DMS 273 treated with DMSO at 0.1 percent for 48 hours (cell line): ENCODE measurements at regions not wholly inside any gene's neighbourhood (a gene's known extent, or its start where the extent isn't known, plus 50 kb on each side); places are given as distances from the start of the nearest gene placed in this dataset.
A peak's percentile ranks its signal among the peaks of the same experiment; 100 is the strongest.
"Not testable (repeated sequence)": the region's sequence is repeated elsewhere in the genome, so short reads cannot be mapped to it uniquely, and the experiment has no call there.

Source experiments
- DNase-seq: peaks from one replicate; lab custom pipeline; 2025; lab: John Stamatoyannopoulos, UW

DNA sequence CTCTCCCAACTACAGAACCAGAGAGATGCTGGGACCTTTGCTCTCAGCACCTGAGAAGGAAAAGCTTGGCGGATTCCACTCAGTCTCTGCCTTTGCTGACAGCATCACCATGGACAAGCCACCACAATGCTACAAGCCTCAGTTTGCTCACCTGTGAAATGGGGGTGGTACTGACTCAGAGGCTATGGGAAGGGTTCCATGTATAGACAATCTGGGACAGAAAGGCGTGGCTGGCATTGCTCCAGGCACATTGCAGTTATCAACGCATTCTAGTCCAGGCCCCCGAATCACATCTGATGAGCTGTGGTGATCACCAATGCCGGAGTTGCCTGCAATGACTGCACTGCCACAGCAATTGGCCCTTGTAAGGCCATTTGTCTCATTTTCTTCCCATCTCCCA, 72.6 kb downstream of the ISX start:
- DNase-seq = no peak

DNA sequence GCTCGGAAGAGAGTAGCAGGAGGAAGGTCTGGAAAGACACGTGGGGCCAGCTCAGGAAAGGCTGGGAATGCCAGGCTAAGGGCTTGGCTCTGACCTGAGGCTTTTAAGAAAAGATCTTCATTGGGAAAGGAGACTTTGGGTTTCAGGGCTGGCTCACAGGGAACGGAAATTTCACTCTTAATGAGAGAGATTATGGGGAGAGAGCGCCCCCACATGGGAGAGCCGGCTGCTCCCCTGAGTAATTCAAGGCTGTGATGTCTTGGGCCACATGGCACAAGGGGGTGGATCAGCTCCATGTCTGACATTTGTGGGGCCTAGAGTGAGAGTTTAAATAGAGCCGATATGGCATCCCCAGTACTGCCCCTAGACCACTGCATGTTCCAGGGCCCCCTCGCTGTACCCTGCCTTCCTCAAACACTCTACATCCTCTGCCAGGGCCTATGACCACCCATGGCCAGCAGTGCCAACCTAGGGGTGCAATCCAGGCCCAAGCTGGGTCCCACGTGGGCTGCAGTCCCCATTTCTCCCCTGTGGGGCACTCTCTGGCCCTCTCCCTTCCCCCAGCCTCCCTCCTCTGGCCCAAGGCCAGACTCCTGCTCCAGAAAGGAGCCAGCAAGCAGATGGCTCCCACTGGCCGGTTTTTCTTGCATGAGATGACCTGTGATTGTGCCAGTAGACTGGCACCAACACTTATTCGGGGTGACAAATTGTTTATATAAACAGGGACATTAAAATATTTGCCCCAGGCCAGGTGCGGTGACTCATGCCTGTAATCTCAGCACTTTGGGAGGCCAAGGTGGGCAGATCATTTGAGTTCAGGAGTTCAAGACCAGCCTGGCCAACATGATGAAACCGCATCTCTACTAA, 75.2 kb downstream of the ISX start:
- peak; percentile 58 for DNase-seq

DNA sequence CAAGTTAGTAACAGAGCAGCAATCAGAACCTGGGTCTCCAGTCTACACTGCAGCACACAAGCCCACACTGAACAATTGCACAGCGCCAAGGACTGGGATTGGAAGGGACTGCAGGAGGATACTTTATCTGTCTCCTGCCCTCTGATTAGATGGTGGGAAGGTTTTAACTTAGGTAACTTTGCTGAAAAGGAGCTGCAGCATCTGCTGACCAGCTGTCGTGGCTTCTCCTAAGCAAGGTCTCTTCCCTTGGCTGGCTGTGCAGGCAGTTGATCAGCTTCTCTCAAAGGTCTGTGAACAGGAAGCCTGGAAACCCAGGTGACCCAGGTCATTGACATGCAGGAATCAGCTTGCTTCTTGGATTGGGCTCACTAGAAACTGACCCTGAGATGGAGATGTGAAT, 82.4 kb downstream of the ISX start:
- DNase-seq = no peak

DNA sequence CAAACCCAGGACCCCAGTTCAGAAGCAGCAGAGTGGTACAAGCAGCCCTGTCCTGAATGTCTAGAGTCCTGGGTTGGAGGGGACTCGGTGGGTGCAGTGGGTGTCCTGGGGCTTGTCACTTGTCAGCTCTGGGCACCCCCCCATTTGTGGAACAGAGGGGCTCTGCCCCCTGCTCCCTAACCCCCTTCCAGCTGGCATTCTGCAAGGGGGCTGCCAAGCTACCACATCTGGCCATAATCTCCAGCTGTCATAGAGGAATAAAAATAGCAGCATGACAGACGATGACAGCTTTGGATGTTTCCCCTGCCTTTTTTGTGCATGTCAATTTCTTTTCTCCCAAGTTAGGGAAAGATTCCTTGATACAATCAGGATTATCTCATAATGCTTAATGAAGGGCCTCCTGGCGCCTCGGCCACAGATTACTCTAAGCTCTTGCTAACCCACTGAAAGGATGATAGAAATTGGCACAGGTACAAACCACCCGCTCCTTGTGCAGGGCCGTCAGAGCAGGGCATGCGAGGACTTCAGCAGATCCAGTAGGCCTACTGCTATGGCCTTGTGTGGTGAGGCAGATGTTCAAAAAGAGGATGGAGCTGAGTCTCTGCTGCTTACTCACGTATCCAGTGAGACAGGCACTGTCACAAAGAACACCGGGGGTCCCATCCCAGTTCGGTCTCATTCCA, 83.0 kb downstream of the ISX start:
- peak; percentile 27 for DNase-seq

DNA sequence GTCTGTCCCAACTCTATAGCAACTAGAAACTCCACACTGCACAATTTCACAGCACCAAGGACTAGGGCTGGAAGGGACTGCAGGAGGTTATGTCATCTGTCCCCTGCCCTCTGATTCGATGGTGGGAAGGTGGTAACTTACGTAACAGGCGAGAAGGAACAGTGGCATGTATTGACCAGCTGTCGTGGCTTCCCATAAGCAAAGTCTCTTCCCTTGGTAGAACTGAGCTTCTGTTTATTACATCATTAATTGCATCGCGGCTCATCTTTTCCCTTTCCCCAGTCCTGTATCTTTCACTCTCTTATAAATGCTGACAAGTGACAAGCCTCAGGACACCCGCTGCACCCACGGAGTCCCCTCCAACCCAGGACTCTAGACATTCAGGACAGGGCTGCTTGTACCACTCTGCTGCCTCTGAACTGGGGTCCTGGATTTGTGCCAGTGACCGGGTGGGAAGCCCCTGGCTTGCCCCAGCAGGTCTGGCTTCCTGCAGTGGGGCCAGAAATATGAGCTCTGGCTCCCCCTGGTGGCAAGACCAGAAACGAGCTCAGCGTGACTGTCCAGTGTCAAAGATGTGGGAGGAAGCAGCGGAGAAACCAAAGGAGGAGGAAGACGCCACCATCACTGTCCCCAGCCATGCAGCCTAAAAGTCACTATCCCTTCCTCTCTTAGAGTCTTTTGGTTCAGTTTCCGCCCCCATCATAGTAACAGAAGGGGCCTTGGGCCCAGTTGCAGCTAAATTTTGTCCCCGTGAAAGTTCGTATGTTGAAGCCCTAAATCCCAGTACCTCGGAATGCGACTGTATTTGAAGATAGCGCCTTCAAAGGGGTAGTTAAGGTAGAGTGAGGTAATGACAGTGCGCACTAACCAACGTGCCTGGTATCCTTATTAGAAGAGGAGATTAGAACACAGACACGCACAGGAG, 84.5 kb downstream of the ISX start:
- no peak for DNase-seq

DNA sequence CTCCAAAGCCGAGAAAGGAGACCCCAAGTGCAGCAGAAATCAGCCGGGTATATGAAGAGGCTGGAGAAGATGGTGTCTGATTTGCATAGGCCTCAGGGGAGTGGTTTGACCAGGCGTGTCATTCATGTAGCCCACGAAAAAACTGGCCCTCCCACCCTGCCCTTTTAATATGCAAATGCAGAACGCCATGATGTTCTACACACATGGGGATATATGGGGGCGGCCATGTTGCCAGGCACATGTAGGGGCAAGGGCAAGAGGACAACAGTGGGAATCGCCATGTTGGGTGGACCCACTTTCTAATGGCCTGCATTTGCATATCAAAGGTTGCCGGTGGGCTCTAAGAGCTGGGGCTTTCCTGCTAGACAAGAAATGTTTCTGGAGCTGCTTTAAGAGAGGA, 86.4 kb downstream of the ISX start:
- DNase-seq = no peak

DNA sequence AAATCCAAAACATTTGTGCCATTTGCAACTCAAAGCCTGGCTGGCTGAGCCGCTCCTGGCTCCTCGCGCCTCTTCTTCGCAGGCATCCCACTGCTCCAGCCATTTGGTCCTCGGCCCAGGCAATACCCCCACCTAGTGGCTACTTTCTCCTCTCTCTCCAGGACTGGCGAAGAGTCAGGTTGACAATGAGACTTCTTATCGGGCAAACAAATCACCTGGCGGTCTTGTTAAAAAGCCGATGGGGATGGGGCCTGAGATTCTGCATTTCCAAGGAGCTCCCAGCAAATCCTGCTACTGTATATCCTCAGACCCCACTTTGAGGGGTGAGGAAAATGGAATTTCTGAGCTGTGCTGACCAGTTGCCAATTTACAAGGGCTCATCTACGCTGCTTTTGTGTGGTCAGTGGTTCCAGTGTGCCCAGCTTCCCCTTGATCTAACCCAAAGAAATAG, 89.0 kb downstream of the ISX start:
- DNase-seq = peak; percentile 13

DNA sequence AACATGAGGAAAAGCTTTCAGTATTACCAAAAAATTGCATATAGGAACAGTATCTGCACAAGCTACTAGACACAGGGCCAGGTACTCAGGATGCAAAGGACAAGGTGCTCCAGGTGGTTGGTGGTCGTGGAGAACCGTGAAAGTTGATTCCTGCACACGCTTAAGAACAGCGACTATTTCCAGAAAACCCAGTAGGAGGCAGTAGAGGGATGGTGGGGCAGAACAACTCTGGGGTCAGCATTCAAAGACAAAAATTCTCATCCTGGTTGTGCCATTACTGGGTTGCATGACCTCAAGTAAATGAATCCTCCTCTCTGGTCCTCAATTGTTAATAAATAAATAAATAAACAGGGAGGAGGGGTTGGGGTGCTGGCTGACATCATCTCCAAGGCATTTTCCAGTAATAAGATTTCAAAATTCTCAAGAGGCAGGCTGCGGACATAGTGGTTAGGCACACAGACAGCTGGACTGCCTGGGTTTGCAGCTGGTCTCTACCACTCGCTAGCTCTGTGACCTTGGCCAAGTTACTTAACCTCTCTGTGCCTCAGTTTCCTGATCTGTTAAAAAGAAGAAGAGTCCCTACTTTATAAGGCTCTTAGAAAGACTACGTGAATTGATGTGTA, 89.6 kb downstream of the ISX start:
- no peak for DNase-seq

DNA sequence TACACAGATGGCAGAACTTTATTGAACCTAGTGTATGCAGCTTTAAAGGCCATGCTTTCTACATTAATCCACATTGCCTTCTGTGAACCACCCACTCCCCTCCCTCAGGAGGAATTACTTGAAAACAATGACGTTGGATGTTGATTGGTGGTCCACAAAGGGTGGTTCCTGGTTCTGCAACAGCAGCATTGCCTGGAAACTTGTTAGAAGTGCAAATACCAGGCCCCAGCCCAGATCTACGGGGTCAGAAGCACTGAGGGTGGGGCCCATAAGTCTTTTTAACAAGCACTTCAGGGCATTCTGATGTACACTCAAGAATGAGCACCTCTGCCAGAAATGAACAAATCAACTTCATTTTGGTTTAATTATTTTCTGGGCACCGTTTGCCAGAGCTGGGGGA, 91.0 kb downstream of the ISX start:
- DNase-seq = no peak

DNA sequence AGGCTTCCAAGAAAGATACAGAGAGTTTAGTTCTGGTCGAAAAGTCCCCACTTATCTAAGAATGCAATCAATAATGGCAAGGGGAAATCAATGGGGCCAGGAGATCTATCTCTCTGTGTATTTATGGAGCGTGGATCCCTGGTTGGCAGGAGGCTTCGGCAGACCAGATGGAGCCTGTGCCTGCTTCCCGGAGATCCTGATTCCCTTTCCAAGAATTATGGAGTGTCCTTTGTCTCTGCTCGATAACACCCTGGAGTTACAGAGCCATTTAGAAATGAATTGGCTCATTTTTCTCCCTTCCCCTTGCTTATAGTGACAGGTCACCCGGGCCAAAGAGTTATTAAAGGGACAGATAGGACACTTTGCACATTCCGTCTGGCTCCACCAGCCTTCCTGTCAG, 92.4 kb downstream of the ISX start:
- DNase-seq = no peak

DNA sequence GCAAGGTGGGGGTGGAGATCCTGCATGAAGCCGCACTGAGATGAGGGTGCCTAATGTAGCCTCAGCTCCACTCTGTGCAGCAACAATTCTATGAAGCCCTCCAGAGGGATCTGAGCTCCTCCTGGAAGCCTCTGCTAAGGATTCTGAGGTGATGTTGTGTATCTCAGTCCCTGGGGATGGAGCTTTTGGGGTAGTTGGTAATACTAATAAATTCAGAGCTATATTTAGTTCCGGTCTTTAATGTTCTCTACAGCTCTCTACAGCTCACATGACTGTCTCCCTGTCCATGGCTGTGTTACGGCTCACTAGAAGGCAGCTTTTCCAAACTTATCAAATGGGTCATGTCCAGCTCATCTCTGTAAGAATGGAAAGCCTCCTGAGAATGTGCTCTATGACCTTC, 93.4 kb downstream of the ISX start:
- DNase-seq = no peak

DNA sequence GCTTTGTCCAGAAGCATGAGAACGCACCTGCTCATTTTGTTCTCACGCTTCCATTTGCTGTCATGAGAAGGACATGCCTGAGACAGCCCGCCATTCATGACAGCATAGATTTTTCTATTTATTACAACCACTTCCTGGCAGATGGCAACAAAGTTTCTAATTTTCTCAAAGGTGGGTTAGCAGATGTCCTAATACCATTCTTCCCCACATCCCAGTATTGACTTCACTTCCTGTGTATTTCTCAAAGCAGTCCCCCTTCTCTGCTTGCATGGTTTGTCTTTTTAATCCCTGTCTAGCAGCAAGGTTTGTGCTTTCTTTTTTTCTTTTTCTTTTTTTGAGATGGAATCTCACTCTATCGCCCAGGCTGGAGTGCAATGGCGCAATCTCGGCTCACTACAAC, 94.3 kb downstream of the ISX start:
- DNase-seq = no peak

DNA sequence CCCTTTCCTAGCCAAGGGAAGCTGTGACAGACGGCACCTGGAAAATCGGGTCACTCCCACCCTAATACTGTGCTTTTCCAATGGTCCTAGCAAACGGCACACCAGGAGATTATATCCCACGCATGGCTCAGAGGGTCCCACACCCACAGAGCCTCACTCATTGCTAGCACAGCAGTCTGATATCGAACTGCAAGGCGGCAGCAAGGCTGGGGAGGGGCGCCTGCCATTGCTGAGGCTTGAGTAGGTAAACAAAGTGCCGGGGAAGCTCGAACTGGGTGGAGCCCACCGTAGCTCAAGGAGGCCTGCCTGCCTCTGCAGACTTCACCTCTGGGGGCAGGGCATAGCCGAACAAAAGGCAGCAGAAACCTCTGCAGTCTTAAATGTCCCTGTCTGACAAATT, 91.4 kb upstream of the HMGXB4 start:
- DNase-seq = not testable (repeated sequence)

DNA sequence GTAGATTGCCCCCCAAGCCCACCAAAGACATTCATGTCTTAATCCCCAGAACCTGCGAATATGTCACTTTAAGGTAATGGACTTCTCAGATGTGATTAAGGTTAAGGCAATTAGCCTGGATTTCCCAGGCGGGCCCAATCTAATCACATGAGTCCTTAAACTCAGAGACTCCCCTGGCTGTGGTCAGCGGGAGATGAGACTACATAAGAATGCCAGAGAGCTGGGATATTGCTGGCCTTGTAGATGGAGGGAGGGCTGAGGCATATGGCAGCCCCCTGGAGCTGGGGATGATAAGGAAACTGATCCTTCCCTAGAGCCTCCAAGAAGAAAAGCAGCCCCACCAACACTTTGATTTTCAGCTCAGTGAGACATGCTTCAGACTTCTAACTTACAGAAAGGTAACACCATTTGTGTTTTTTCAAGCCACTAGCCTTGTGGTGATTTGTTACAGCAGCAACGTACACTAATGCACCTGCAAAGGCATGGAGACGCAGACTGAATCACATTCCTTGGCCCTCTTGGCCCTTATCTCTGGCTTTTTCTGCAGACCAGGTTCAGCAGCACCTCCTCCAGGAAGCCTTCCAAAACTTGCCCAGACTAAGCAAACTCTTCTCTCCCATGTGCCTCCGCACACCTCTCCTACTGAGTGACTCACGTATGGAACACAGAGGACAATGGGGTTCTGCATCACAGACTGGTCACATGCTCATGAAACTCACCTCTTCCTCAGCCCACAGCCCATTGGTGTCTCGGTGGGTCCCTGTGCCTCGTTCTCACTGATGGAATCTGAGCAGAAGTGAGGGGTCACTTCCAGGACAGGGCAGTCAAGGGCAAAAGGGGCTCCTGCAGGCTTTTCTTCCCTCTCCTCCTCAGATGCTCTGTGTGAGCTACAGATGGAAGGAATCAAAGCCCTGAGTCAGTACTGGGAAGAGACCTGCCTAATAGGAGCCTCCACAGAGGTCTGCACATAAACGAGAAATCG, 86.3 kb upstream of the HMGXB4 start:
- DNase-seq = no peak

DNA sequence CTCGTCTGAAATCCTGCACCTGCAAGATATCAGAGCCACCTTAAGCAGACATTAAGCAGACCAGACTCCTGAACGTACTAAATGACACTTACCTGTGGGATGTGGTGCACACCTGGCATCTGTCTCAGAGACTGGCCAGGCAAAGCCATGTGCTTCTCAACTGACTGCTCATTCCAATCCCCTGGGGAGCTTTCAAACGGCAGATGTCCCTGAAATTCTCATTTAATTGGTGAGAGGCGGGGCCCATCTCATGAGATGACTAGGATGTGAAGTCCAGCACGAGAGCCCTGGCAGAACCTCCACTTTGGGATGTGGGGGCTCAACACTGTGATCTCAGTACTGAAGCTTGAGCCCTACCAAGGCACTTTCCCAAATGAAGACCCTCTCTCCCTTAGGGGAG, 84.9 kb upstream of the HMGXB4 start:
- no peak for DNase-seq

DNA sequence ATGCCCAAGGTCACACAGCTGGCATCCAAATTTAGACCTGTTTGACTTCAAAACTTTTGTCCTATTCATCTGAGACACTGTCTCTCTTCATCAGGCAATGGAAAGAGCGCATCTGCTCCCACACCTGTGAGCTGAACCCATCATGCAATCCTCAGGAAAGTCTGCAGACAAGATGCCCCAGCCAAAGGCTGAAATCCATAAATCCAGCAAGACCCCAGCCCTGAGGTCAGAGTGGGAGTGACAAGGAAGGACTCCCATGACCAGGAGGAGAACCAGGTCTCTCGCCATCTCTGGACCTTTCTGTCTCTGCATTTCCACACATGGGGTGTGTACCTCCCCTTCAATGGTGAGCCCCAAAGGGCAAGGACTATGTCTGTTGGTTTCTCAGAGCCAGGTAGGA, 83.6 kb upstream of the HMGXB4 start:
- DNase-seq = no peak

DNA sequence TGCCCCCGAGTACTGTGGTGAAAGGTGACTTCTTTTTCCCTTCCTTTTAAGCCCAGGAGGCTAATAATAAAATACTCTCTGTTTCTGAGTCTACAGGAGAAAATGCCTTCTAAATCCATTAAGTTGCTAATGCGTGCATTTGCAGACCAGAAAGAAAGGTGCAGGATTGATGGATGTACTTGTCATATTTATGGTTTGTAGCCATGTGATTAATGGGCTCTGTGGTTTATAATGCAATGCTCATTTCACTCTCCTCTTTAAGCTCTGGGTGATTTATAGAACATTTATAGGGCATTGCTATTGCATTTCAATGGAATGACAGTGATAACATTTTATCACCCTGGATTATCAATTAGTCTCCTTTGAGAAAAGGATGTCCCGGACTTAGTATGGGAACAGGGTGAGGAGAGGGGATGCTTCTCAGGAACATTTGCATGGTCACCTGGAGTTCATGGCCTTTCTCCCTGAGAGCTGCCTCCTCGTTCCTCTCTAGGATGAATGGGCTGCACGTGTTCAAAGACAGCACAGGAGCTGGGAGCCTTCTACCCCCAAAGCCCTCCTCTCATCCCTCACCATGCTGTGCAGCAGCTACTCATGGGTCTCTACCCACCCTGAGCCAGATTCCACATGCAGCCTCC, 82.8 kb upstream of the HMGXB4 start:
- no peak for DNase-seq

DNA sequence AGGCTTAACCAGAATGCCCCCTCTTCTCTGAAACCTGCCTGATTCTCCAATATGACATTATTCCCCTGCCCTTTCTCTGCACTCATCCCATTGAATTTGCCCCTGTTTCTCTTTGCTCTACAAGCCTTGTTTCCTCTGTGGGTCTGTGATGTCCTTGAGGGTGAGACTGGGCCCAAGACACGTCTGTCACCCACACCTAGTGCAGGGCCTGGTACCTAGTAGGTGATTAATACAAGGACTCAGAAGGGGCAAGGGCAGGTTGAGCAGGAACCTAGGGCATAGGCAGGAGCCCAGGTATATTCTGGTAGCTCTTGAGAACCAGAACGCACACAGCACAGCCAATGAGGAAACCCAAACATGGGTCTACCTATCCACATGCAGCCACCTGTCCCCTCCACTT, 81.9 kb upstream of the HMGXB4 start:
- no peak for DNase-seq

DNA sequence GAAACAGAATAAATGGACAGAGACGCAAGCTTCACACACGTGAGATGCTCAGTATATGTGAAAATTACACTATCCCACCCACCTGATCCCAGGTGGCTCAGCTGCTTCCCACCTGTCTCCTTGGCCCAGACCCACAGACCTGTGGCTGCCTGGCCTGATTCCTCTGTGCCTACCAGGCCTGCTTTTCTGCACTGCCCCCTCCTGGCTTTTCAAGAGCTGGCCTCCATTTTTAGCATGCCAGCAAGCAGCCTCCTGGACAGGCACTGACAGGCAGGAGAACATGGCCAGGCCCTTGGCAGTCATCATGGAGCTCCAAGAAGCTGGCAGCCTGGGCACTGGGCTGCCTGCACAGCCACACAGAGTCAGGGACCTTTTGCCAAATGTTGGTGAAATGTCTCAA, 79.5 kb upstream of the HMGXB4 start:
- no peak for DNase-seq

DNA sequence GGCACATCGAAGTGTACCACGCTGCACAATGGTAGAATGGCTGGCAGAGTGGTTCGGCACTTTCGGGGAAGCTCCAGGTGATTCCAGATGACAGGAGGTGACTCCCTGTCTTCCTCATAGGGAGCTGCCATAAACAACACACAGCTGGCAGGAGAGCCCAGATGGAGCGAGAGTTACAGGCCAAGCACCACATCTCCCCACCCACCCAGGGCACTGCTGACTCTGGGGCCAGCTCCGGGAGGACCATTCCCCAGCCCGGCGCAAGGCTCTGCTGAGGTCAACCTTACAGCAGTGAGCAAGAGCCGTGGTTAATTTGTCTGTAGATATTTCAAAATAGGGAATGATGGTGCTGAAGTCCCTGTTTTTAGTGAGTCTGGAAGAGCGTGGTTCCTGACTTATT, 78.8 kb upstream of the HMGXB4 start:
- DNase-seq = no peak
